ENCODE measurements at regions not wholly inside any gene's neighbourhood (a gene's known extent, or its start where the extent isn't known, plus 50 kb on each side); places are given as distances from the start of the nearest gene placed in this dataset.

GRCh38 chr11:30740091-30740490, 153.9 kb upstream of the MPPED2 start:
- TF ChIP-seq L3MBTL2 (conservative IDR thresholded peaks at IDR 0.05) (no peak), FOXM1 (IDR thresholded peaks at IDR 0.05; ENCODE audit: borderline replicate concordance) (no peak), FOXK2 (IDR thresholded peaks at IDR 0.05) (no peak)
